ENCODE measurements at regions not wholly inside any gene's neighbourhood (a gene's known extent, or its start where the extent isn't known, plus 50 kb on each side); places are given as distances from the start of the nearest gene placed in this dataset.

- TF ChIP-seq CTCF (IDR thresholded peaks at IDR 0.05; ENCODE audit: insufficient read depth, low read depth, low read length) (no peak), EZH2 (IDR thresholded peaks at IDR 0.05; ENCODE audit: insufficient read depth, low read length) (no peak)
These were observed 85.5 kb upstream of the ACTBL2 start for GRCh38 chr5:57568136-57568535.
